Psoas muscle (tissue), 7 donors: ENCODE measurements at regions not wholly inside any gene's neighbourhood (a gene's known extent, or its start where the extent isn't known, plus 50 kb on each side); places are given as distances from the start of the nearest gene placed in this dataset.

Source experiments
- ATAC-seq, 4 donors: fragments of 200-7000 bp; cut with Tn5 transposase; one replicate each; pipeline ENCODE4 v1.9.1; 2020; ENCODE audit warnings: moderate library complexity in 3 of 4, mild to moderate bottlenecking in 2 of 4
- DNase-seq, 2 donors: peaks; one replicate each; pipeline ENCODE4 v3.0.0-alpha.2; 2020
- H3K27ac ChIP-seq: fragments of 200-600 bp; one replicate; pipeline ENCODE4 v1.8.0; 2022
- H3K27me3 ChIP-seq, 3 donors: fragments of 200-600 bp in 1 of 3; one replicate each; pipeline versions ENCODE4 v1.6.1 to v1.8.0; 2013 to 2022; ENCODE audit warnings: low read length in 2 of 3, mild to moderate bottlenecking in 2 of 3, moderate library complexity in 1 of 3; ENCODE audit not compliant: insufficient read depth in 3 of 3
- H3K36me3 ChIP-seq, 2 donors: fragments of 200-600 bp in 1 of 2; one replicate each; pipeline versions ENCODE4 v1.6.1 to v1.8.0; 2013 to 2022; ENCODE audit warnings: low read depth in 1 of 2, mild to moderate bottlenecking in 1 of 2, moderate library complexity in 1 of 2; ENCODE audit not compliant: insufficient read depth in 1 of 2
- H3K4me1 ChIP-seq: fragments of 200-600 bp; one replicate; pipeline ENCODE4 v1.8.0; 2022
- H3K4me3 ChIP-seq: fragments of 200-600 bp; one replicate; pipeline ENCODE4 v1.8.0; 2022; ENCODE audit warnings: mild to moderate bottlenecking
- H3K9me3 ChIP-seq: fragments of 200-600 bp; one replicate; pipeline ENCODE4 v1.8.0; 2022
- WGBS, 3 donors: extraction: QIAGEN DNeasy Blood & Tissue Kit; methylation state at CpG; one replicate each; pipeline versions ENCODE4 v1.1.6 to v1.1.7; 2013; 5-methylcytosine and 5-hydroxymethylcytosine counted together
- intact Hi-C, 2 donors: fragments of 100-400 bp; cut with DNase I; formaldehyde crosslinking; loops; one replicate each; pipeline versions ENCODE4 v1.11.0 to v1.14.2; 2022
- TF ChIP-seq, protein P1 (sequence below): fragments of 200-600 bp; IDR thresholded peaks from one replicate; pipeline ENCODE4 v1.8.0; 2022; ENCODE audit warnings: antibody characterized with exemption
- donor health status: healthy with polysubstance abuse.
- donor health status: DM: no; HTN: no; CAD: no; lungs with moderate emphysema.
- donor health status: Bipolar disorder and iron deficiency.
- donor health status: healthy.
- donor health status: DM: yes; HTN: yes; CAD: no.
- donor health status: DM: no; HTN: no; CAD: no.
- donor health status: DM: yes; HTN: yes; CAD: no.

GRCh38 chr4:178463747-178464146, 1021.5 kb upstream of the AGA start:
- Histone ChIP-seq H3K4me3 (no peak overlapping the region), H3K27me3 (no peaks in the 10 kb centered on the region), H3K4me1 (no peaks in the 10 kb centered on the region), H3K36me3 (no peaks in the 10 kb centered on the region), H3K9me3 (no peaks in the 10 kb centered on the region), H3K27ac (no peak overlapping the region)
- TF ChIP-seq, protein P1, sequence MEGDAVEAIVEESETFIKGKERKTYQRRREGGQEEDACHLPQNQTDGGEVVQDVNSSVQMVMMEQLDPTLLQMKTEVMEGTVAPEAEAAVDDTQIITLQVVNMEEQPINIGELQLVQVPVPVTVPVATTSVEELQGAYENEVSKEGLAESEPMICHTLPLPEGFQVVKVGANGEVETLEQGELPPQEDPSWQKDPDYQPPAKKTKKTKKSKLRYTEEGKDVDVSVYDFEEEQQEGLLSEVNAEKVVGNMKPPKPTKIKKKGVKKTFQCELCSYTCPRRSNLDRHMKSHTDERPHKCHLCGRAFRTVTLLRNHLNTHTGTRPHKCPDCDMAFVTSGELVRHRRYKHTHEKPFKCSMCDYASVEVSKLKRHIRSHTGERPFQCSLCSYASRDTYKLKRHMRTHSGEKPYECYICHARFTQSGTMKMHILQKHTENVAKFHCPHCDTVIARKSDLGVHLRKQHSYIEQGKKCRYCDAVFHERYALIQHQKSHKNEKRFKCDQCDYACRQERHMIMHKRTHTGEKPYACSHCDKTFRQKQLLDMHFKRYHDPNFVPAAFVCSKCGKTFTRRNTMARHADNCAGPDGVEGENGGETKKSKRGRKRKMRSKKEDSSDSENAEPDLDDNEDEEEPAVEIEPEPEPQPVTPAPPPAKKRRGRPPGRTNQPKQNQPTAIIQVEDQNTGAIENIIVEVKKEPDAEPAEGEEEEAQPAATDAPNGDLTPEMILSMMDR, result no peak
- intact Hi-C loops, result no loop called here
- ATAC-seq (no peak), DNase-seq (no peak)
- 77 to 86% (median 86%) methylated on average over 2 of the region's 2 CpGs for WGBS, 3 donors

- TF ChIP-seq, protein P1, result no peak
- H3K4me1 ChIP-seq, result no peaks in the 10 kb centered on the region
- no peak for ATAC-seq
- H3K9me3 ChIP-seq, result no peaks in the 10 kb centered on the region
- no peak overlapping the region for H3K27ac ChIP-seq
- intact Hi-C loops, result no loop called here
- WGBS, 3 donors, result 55 to 59% (median 59%) methylated on average over 4 of the region's 4 CpGs
- H3K4me3 ChIP-seq, result no peak overlapping the region
- H3K36me3 ChIP-seq, result no peaks in the 10 kb centered on the region
- no peaks in the 10 kb centered on the region for H3K27me3 ChIP-seq
- DNase-seq, result no peak
Observed at GRCh38 chr4:178470996-178471784, 1029.0 kb upstream of the AGA start.

DNA sequence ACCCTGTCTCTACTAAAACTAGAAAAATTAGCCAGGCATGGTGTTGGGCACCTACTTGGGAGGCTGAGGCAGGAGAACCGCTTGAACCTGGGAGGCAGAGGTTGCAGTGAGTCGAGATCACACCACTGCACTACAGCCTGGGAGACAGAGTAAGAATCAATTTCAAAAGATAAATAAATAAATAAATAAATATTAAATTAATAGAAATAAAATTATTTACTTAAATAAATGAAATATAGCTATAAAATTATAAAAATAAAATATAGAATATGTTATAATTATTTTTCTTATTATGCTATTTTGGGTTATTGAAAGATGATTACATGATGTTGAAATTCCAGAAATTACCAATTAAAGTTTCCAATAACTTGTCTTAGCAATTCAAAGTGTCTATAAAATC, 1029.8 kb upstream of the AGA start:
- Histone ChIP-seq H3K9me3 (no peaks in the 10 kb centered on the region), H3K4me1 (no peaks in the 10 kb centered on the region), H3K36me3 (no peaks in the 10 kb centered on the region), H3K27me3 (no peaks in the 10 kb centered on the region), H3K4me3 (no peak overlapping the region), H3K27ac (no peak overlapping the region)
- WGBS, 3 donors, result 91 to 98% (median 94%) methylated on average over 2 of the region's 2 CpGs
- ATAC-seq (no peak), DNase-seq (no peak)
- TF ChIP-seq, protein P1, result no peak
- intact Hi-C loops, result no loop called here

DNA sequence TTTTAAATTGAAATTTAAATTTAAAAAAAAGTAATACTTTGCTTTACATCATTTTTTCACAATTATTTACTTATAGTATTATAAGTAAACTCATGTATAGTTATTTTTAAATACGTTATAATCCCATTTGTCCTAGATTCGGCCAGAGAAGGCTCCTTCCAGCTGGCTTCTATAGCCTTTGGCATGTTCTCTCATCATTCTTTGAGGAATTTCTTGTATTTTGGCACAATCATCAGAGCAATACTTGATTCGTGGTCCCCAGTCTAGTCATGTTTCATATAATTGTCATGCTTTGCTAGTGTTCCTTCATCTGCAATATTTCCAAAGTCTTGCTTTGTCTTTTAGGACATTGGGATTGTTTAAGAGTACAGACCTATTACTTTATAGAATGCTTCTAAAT, 1037.9 kb upstream of the AGA start:
- ATAC-seq (no peak), DNase-seq (no peak)
- 13 to 15% (median 13%) methylated on average over 3 of the region's 3 CpGs for WGBS, 3 donors
- Histone ChIP-seq H3K27ac (no peak overlapping the region), H3K9me3 (no peaks in the 10 kb centered on the region), H3K4me3 (no peak overlapping the region), H3K27me3 (no peaks in the 10 kb centered on the region), H3K4me1 (no peaks in the 10 kb centered on the region), H3K36me3 (no peaks in the 10 kb centered on the region)
- TF ChIP-seq, protein P1, result no peak
- intact Hi-C loops, result no loop called here

GRCh38 chr4:178480881-178481280, 1038.6 kb upstream of the AGA start:
- no peak overlapping the region for H3K27ac ChIP-seq
- H3K36me3 ChIP-seq, result no peaks in the 10 kb centered on the region
- ATAC-seq (no peak), DNase-seq (no peak)
- no peaks in the 10 kb centered on the region for H3K9me3 ChIP-seq
- intact Hi-C loops, result no loop called here
- H3K27me3 ChIP-seq, result no peaks in the 10 kb centered on the region
- TF ChIP-seq, protein P1, result no peak
- no peaks in the 10 kb centered on the region for H3K4me1 ChIP-seq
- H3K4me3 ChIP-seq, result no peak overlapping the region
